ENCODE measurements at regions not wholly inside any gene's neighbourhood (a gene's known extent, or its start where the extent isn't known, plus 50 kb on each side); places are given as distances from the start of the nearest gene placed in this dataset.

DNA sequence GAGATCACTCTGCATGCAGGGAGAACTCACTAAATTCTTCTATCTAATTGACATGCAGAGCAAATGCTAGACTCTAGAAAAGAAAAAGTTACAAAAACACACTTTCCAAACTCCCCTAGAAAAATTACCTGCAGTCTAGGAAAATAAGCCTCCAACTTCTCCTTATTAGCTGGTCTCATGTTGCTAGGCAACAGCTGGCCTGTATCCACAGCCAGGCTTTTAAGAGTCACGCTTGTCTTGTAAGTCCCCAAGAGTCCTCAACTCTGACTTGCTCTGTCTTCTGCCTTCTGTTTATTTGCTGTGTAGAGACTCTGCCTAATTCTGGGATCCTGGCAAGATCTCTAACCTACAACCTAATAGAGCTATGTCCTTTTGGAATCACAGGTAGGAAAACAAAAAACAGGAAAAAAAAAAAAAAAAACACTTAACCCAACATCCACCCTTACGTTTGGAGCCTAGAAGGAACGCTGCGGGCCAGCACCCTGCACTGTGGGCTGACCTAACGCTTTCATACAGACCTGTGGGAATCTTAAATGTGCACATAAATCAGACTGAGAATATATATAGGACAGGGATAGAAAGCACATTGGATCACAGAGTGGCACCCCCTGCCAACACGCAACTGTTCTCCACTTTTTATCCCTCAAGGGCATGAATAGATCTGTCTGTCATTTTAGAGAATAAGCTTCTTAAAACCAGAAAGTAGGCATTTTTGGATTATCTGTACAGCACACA, 117.0 kb upstream of the PTPRZ1 start:
- no peak overlapping the region for H3K4me3 ChIP-seq (replicated peaks; ENCODE audit: insufficient read depth, low read length)
- no peaks in the 10 kb centered on the region for H3K27me3 ChIP-seq (ENCODE audit: insufficient read depth, poor library complexity, severe bottlenecking)
- H3K27ac ChIP-seq (replicated peaks), result no peak overlapping the region
- DNase-seq (ENCODE audit: low read depth in 1 of 2, low spot score in 1 of 2), result no peak
- TF ChIP-seq GABPA (IDR thresholded peaks at IDR 0.05; ENCODE audit: low read depth), result no peak
- TF ChIP-seq POLR2AphosphoS5 (IDR thresholded peaks at IDR 0.05; ENCODE audit: low read depth), result no peak
- TF ChIP-seq SPI1 (IDR thresholded peaks at IDR 0.05; ENCODE audit: borderline replicate concordance, low read depth), result no peak
- TF ChIP-seq, protein P1, sequence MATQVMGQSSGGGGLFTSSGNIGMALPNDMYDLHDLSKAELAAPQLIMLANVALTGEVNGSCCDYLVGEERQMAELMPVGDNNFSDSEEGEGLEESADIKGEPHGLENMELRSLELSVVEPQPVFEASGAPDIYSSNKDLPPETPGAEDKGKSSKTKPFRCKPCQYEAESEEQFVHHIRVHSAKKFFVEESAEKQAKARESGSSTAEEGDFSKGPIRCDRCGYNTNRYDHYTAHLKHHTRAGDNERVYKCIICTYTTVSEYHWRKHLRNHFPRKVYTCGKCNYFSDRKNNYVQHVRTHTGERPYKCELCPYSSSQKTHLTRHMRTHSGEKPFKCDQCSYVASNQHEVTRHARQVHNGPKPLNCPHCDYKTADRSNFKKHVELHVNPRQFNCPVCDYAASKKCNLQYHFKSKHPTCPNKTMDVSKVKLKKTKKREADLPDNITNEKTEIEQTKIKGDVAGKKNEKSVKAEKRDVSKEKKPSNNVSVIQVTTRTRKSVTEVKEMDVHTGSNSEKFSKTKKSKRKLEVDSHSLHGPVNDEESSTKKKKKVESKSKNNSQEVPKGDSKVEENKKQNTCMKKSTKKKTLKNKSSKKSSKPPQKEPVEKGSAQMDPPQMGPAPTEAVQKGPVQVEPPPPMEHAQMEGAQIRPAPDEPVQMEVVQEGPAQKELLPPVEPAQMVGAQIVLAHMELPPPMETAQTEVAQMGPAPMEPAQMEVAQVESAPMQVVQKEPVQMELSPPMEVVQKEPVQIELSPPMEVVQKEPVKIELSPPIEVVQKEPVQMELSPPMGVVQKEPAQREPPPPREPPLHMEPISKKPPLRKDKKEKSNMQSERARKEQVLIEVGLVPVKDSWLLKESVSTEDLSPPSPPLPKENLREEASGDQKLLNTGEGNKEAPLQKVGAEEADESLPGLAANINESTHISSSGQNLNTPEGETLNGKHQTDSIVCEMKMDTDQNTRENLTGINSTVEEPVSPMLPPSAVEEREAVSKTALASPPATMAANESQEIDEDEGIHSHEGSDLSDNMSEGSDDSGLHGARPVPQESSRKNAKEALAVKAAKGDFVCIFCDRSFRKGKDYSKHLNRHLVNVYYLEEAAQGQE (IDR thresholded peaks at IDR 0.05; ENCODE audit: insufficient replicate concordance, low read depth), result no peak
- TF ChIP-seq, protein P2, sequence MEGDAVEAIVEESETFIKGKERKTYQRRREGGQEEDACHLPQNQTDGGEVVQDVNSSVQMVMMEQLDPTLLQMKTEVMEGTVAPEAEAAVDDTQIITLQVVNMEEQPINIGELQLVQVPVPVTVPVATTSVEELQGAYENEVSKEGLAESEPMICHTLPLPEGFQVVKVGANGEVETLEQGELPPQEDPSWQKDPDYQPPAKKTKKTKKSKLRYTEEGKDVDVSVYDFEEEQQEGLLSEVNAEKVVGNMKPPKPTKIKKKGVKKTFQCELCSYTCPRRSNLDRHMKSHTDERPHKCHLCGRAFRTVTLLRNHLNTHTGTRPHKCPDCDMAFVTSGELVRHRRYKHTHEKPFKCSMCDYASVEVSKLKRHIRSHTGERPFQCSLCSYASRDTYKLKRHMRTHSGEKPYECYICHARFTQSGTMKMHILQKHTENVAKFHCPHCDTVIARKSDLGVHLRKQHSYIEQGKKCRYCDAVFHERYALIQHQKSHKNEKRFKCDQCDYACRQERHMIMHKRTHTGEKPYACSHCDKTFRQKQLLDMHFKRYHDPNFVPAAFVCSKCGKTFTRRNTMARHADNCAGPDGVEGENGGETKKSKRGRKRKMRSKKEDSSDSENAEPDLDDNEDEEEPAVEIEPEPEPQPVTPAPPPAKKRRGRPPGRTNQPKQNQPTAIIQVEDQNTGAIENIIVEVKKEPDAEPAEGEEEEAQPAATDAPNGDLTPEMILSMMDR (IDR thresholded peaks at IDR 0.05; ENCODE audit: insufficient read depth, low read length), result no peak

DNA sequence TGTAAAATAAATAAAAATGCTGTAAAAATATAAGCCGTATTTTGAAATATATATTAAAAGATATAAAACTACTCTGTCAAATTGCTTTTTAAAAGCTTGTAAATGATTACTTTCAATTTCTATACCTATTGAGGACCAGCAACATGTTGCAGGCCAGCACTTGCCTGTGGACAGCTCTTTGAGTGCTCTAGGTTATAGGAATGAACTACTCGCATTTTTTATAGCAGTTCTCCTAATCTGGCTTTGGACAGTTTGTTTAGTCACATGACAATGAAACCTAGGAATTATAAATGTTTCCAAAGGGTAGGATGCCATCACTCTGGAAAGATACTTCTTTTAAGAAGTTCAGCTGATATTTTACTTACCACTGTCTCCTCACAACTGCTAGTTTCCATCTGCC, 117.7 kb upstream of the PTPRZ1 start:
- Histone ChIP-seq H3K4me3 (replicated peaks; ENCODE audit: insufficient read depth, low read length) (no peak overlapping the region), H3K27ac (replicated peaks) (no peak overlapping the region), H3K27me3 (ENCODE audit: insufficient read depth, poor library complexity, severe bottlenecking) (no peaks in the 10 kb centered on the region)
- no peak for TF ChIP-seq POLR2AphosphoS5 (IDR thresholded peaks at IDR 0.05; ENCODE audit: low read depth)
- TF ChIP-seq, protein P1 (IDR thresholded peaks at IDR 0.05; ENCODE audit: insufficient replicate concordance, low read depth), result peak; percentile 70
- DNase-seq (ENCODE audit: low read depth in 1 of 2, low spot score in 1 of 2), result no peak

DNA sequence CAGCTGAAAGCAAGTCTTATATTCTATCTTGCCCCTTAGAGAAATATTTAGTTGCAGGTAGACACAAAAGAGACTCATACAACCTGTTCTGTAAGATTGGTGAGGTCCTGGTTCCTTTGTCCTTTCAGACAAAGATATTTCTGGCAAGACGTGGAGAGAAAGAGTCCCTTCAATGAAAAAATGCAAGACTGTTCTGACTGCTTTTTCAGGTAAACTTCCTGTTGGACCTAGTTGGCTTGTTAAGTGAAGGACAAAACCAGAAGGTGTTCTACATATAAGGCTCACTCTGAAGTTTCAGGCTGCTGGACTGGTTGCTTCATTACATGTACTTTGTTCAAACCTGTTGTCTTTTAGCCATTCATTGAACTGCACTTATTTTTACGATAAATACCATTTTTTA, 119.0 kb upstream of the PTPRZ1 start:
- Histone ChIP-seq H3K4me3 (replicated peaks; ENCODE audit: insufficient read depth, low read length) (no peak overlapping the region), H3K27me3 (ENCODE audit: insufficient read depth, poor library complexity, severe bottlenecking) (no peaks in the 10 kb centered on the region), H3K27ac (replicated peaks) (no peak overlapping the region)
- TF ChIP-seq, protein P2 (IDR thresholded peaks at IDR 0.05; ENCODE audit: insufficient read depth, low read length), result no peak
- TF ChIP-seq SPI1 (IDR thresholded peaks at IDR 0.05; ENCODE audit: borderline replicate concordance, low read depth) (no peak), POLR2AphosphoS5 (IDR thresholded peaks at IDR 0.05; ENCODE audit: low read depth) (no peak), GABPA (IDR thresholded peaks at IDR 0.05; ENCODE audit: low read depth) (no peak)
- TF ChIP-seq, protein P1 (IDR thresholded peaks at IDR 0.05; ENCODE audit: insufficient replicate concordance, low read depth), result no peak
- DNase-seq (ENCODE audit: low read depth in 1 of 2, low spot score in 1 of 2), result no peak
